ENCODE measurements at regions not wholly inside any gene's neighbourhood (a gene's known extent, or its start where the extent isn't known, plus 50 kb on each side); places are given as distances from the start of the nearest gene placed in this dataset.

GRCh38 chr12:111203969-111204368, 164.9 kb downstream of the PHETA1 start:
- TF ChIP-seq, protein P1, sequence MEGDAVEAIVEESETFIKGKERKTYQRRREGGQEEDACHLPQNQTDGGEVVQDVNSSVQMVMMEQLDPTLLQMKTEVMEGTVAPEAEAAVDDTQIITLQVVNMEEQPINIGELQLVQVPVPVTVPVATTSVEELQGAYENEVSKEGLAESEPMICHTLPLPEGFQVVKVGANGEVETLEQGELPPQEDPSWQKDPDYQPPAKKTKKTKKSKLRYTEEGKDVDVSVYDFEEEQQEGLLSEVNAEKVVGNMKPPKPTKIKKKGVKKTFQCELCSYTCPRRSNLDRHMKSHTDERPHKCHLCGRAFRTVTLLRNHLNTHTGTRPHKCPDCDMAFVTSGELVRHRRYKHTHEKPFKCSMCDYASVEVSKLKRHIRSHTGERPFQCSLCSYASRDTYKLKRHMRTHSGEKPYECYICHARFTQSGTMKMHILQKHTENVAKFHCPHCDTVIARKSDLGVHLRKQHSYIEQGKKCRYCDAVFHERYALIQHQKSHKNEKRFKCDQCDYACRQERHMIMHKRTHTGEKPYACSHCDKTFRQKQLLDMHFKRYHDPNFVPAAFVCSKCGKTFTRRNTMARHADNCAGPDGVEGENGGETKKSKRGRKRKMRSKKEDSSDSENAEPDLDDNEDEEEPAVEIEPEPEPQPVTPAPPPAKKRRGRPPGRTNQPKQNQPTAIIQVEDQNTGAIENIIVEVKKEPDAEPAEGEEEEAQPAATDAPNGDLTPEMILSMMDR (IDR thresholded peaks at IDR 0.05; ENCODE audit: poor library complexity) = no peak
- no peak for TF ChIP-seq EZH2 (IDR thresholded peaks at IDR 0.05; ENCODE audit: borderline replicate concordance)

All from hepatocyte (in vitro differentiated cells).